Skeletal muscle tissue (tissue), 3 donors: ENCODE measurements at regions not wholly inside any gene's neighbourhood (a gene's known extent, or its start where the extent isn't known, plus 50 kb on each side); places are given as distances from the start of the nearest gene placed in this dataset.

Experiments used
- H3K27ac ChIP-seq: one replicate; pipeline ENCODE4 v1.7.0; 2013; ENCODE audit warnings: mild to moderate bottlenecking, low read depth, low read length, inconsistent platforms
- H3K27me3 ChIP-seq, 3 donors: one replicate each; pipeline ENCODE4 v1.7.0; 2013; ENCODE audit warnings: low read length in 3 of 3; ENCODE audit not compliant: control insufficient read depth in 3 of 3, insufficient read depth in 3 of 3
- H3K36me3 ChIP-seq, 3 donors: one replicate each; pipeline ENCODE4 v1.7.0; 2013; ENCODE audit warnings: low read length in 3 of 3; ENCODE audit not compliant: control insufficient read depth in 3 of 3, insufficient read depth in 3 of 3
- H3K4me1 ChIP-seq, 3 donors: one replicate each; pipeline ENCODE4 v1.7.0; 2013; ENCODE audit warnings: low read length in 3 of 3, mild to moderate bottlenecking in 3 of 3; ENCODE audit not compliant: control insufficient read depth in 3 of 3, insufficient read depth in 3 of 3
- H3K4me3 ChIP-seq, 3 donors: one replicate each; pipeline ENCODE4 v1.7.0; 2013; ENCODE audit warnings: low read length in 3 of 3
- H3K9ac ChIP-seq, 3 donors: one replicate each; pipeline ENCODE4 v1.7.0; 2013; ENCODE audit warnings: low read length in 3 of 3, mild to moderate bottlenecking in 3 of 3, moderate library complexity in 2 of 3, low read depth in 1 of 3
- H3K9me3 ChIP-seq, 3 donors: one replicate each; pipeline ENCODE4 v1.7.0; 2013; ENCODE audit warnings: low read length in 3 of 3; ENCODE audit not compliant: control insufficient read depth in 3 of 3
- donor health status: Osteomylitis.

GRCh38 chr18:64419156-64419555 is 270.3 kb upstream of the LINC00305 start:
- H3K4me1 ChIP-seq = no peaks in the 10 kb centered on the region
- H3K36me3 ChIP-seq = no peaks in the 10 kb centered on the region
- H3K27me3 ChIP-seq = no peaks in the 10 kb centered on the region
- H3K9me3 ChIP-seq = no peaks in the 10 kb centered on the region
- H3K4me3 ChIP-seq = no peak overlapping the region
- no peak overlapping the region for H3K9ac ChIP-seq
- no peak overlapping the region for H3K27ac ChIP-seq

- H3K4me3 ChIP-seq = no peak overlapping the region
- H3K27me3 ChIP-seq = no peaks in the 10 kb centered on the region
- H3K9me3 ChIP-seq = no peaks in the 10 kb centered on the region
- H3K4me1 ChIP-seq = no peaks in the 10 kb centered on the region
- no peak overlapping the region for H3K27ac ChIP-seq
- no peak overlapping the region for H3K9ac ChIP-seq
- H3K36me3 ChIP-seq = no peaks in the 10 kb centered on the region
Measured at GRCh38 chr18:64416990-64417389, 268.1 kb upstream of the LINC00305 start.

- no peaks in the 10 kb centered on the region for H3K4me1 ChIP-seq
- no peaks in the 10 kb centered on the region for H3K36me3 ChIP-seq
- no peak overlapping the region for H3K9ac ChIP-seq
- no peak overlapping the region for H3K27ac ChIP-seq
- no peaks in the 10 kb centered on the region for H3K27me3 ChIP-seq
- no peak overlapping the region for H3K4me3 ChIP-seq
- no peaks in the 10 kb centered on the region for H3K9me3 ChIP-seq
Measured at GRCh38 chr18:64415218-64415617, 266.3 kb upstream of the LINC00305 start.

GRCh38 chr18:64410685-64411084 is 261.8 kb upstream of the LINC00305 start:
- no peaks in the 10 kb centered on the region for H3K9me3 ChIP-seq
- H3K27ac ChIP-seq = no peak overlapping the region
- no peak overlapping the region for H3K9ac ChIP-seq
- H3K4me3 ChIP-seq = no peak overlapping the region
- H3K27me3 ChIP-seq = no peaks in the 10 kb centered on the region
- H3K36me3 ChIP-seq = no peaks in the 10 kb centered on the region
- no peaks in the 10 kb centered on the region for H3K4me1 ChIP-seq

- H3K27me3 ChIP-seq = no peaks in the 10 kb centered on the region
- H3K4me1 ChIP-seq = no peaks in the 10 kb centered on the region
- no peaks in the 10 kb centered on the region for H3K36me3 ChIP-seq
- H3K27ac ChIP-seq = no peak overlapping the region
- H3K4me3 ChIP-seq = no peak overlapping the region
- no peaks in the 10 kb centered on the region for H3K9me3 ChIP-seq
- no peak overlapping the region for H3K9ac ChIP-seq
Measured at GRCh38 chr18:64409511-64409910, 260.6 kb upstream of the LINC00305 start.

- Histone ChIP-seq H3K9ac (no peak overlapping the region), H3K4me1 (no peaks in the 10 kb centered on the region), H3K9me3 (no peaks in the 10 kb centered on the region), H3K27ac (no peak overlapping the region), H3K27me3 (no peaks in the 10 kb centered on the region), H3K4me3 (no peak overlapping the region), H3K36me3 (no peaks in the 10 kb centered on the region)
Measured at GRCh38 chr18:64407606-64408005, 258.7 kb upstream of the LINC00305 start.

- H3K36me3 ChIP-seq = no peaks in the 10 kb centered on the region
- H3K9me3 ChIP-seq = no peaks in the 10 kb centered on the region
- H3K4me3 ChIP-seq = no peak overlapping the region
- no peak overlapping the region for H3K27ac ChIP-seq
- H3K4me1 ChIP-seq = no peaks in the 10 kb centered on the region
- H3K9ac ChIP-seq = no peak overlapping the region
- no peaks in the 10 kb centered on the region for H3K27me3 ChIP-seq
Measured at GRCh38 chr18:64405161-64405560, 256.3 kb upstream of the LINC00305 start.

GRCh38 chr18:64403784-64404503 is 255.1 kb upstream of the LINC00305 start:
- Histone ChIP-seq H3K27me3 (no peaks in the 10 kb centered on the region), H3K9me3 (no peaks in the 10 kb centered on the region), H3K9ac (no peak overlapping the region), H3K36me3 (no peaks in the 10 kb centered on the region), H3K27ac (no peak overlapping the region), H3K4me1 (no peaks in the 10 kb centered on the region), H3K4me3 (no peak overlapping the region)

GRCh38 chr18:64402636-64403035 is 253.7 kb upstream of the LINC00305 start:
- H3K4me1 ChIP-seq = no peaks in the 10 kb centered on the region

GRCh38 chr18:64401268-64402060 is 252.6 kb upstream of the LINC00305 start:
- Histone ChIP-seq H3K9ac (no peak overlapping the region), H3K4me1 (no peaks in the 10 kb centered on the region), H3K36me3 (no peaks in the 10 kb centered on the region), H3K4me3 (no peak overlapping the region), H3K27me3 (no peaks in the 10 kb centered on the region), H3K9me3 (no peaks in the 10 kb centered on the region), H3K27ac (no peak overlapping the region)

More at GRCh38 chr18:64402636-64403035, 253.7 kb upstream of the LINC00305 start:
- H3K9me3 ChIP-seq = no peaks in the 10 kb centered on the region
- no peak overlapping the region for H3K9ac ChIP-seq
- no peaks in the 10 kb centered on the region for H3K27me3 ChIP-seq
- H3K27ac ChIP-seq = no peak overlapping the region
- H3K4me3 ChIP-seq = no peak overlapping the region
- no peaks in the 10 kb centered on the region for H3K36me3 ChIP-seq
